Effector memory CD4-positive, alpha-beta T cell (primary cell): ENCODE measurements at regions not wholly inside any gene's neighbourhood (a gene's known extent, or its start where the extent isn't known, plus 50 kb on each side); places are given as distances from the start of the nearest gene placed in this dataset.
"Not testable (repeated sequence)": the region's sequence is repeated elsewhere in the genome, so short reads cannot be mapped to it uniquely, and the experiment has no call there.

Source experiments
- DNase-seq, 3 donors: peaks; one replicate each; pipeline ENCODE4 v3.0.0-alpha.2; 2020
- H3K27ac ChIP-seq: 2 replicates; pipeline ENCODE4 v1.7.0; 2013; ENCODE audit warnings: mild to moderate bottlenecking, low read length, moderate library complexity; ENCODE audit not compliant: insufficient read depth, poor library complexity, severe bottlenecking
- H3K27me3 ChIP-seq: replicated peaks from 2 replicates; pipeline ENCODE4 v1.7.0; 2013; ENCODE audit warnings: mild to moderate bottlenecking, low read length; ENCODE audit not compliant: insufficient read depth, control insufficient read depth, poor library complexity, severe bottlenecking
- H3K36me3 ChIP-seq: 2 replicates; pipeline ENCODE4 v1.7.0; 2013; ENCODE audit warnings: mild to moderate bottlenecking, low read length, moderate library complexity; ENCODE audit not compliant: control insufficient read depth, insufficient read depth
- H3K4me1 ChIP-seq: 2 replicates; pipeline ENCODE4 v1.7.0; 2013; ENCODE audit warnings: low read length, mild to moderate bottlenecking; ENCODE audit not compliant: control insufficient read depth, insufficient read depth, poor library complexity, severe bottlenecking
- H3K4me3 ChIP-seq: 2 replicates; pipeline ENCODE4 v1.7.0; 2013; ENCODE audit warnings: low read length, low read depth, mild to moderate bottlenecking; ENCODE audit not compliant: insufficient read depth, poor library complexity, severe bottlenecking
- H3K9me3 ChIP-seq: 2 replicates; pipeline ENCODE4 v1.7.0; 2013; ENCODE audit warnings: mild to moderate bottlenecking, low read length, moderate library complexity; ENCODE audit not compliant: control insufficient read depth

GRCh38 chr9:90521811-90522570 lies 120.6 kb downstream of the DIRAS2 start:
- DNase-seq, result no peak
- Histone ChIP-seq H3K27ac (no peak overlapping the region), H3K4me3 (no peak overlapping the region), H3K4me1 (no peaks in the 10 kb centered on the region), H3K27me3 (no peaks in the 10 kb centered on the region), H3K36me3 (no peaks in the 10 kb centered on the region), H3K9me3 (no peaks in the 10 kb centered on the region)

DNA sequence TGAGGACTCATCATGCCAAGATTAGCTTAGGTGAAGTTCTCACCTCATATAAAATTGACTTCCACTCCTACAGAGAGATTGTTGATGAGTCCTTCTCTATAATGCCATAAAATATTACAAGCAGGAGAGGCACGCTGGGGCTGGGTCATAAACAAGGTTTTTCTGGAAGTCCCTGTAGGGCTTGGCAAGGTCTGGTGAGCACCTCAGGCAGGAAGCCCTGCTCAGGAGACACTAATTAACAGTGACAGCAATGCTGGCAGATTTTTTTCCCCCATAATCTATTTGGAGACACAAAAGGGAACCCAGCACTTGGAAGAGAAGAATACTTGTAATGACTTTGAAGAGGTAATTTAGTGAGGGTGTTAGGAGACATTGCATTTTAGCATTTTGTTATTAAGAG lies 118.7 kb downstream of the DIRAS2 start:
- DNase-seq, result no peak
- H3K4me3 ChIP-seq, result no peak overlapping the region
- no peaks in the 10 kb centered on the region for H3K36me3 ChIP-seq
- H3K9me3 ChIP-seq, result no peaks in the 10 kb centered on the region
- no peak overlapping the region for H3K27ac ChIP-seq
- H3K4me1 ChIP-seq, result no peaks in the 10 kb centered on the region
- H3K27me3 ChIP-seq, result no peaks in the 10 kb centered on the region

DNA sequence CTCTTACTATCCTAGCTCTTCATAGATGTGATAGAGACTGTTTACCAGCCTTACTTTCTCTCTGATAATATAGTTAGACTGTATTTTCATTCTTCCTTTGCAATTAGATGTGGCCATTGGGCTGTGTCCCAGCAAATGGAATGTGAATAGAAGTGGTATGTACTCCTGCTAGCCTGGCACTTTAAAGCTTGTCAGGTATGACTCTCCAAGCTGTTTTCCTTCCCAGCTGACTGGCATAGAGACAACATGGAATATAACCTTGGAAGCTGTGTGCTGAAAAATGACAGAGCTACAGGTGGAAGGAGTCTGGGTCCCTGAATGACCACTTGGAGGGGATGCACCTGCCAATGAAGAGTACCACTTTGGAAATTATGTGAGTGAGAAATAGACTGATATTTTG lies 116.2 kb downstream of the DIRAS2 start:
- Histone ChIP-seq H3K4me3 (no peak overlapping the region), H3K27ac (no peak overlapping the region), H3K4me1 (no peaks in the 10 kb centered on the region), H3K27me3 (no peaks in the 10 kb centered on the region), H3K9me3 (no peaks in the 10 kb centered on the region), H3K36me3 (no peaks in the 10 kb centered on the region)
- no peak for DNase-seq

DNA sequence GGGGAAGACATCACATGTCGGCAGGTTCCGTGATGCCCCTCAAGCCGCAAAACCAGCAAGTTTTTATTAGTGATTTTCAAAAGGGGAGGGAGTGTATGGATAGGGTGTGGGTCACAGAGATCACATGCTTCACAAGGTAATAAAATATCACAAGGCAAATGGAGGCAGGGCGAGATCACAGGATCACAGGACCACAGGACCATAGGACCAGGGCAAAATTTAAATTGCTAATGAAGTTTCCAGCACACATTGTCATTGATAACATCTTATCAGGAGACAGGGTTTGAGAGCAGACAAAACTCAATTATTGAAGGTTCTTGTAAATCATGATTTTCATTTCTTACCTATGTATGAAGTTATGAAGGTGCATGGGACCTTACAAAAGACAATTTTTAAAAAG lies 106.5 kb downstream of the DIRAS2 start:
- H3K27me3 ChIP-seq, H3K4me1 ChIP-seq, DNase-seq, H3K27ac ChIP-seq, H3K9me3 ChIP-seq, H3K4me3 ChIP-seq, H3K36me3 ChIP-seq: not testable (repeated sequence)

- Histone ChIP-seq H3K36me3 (no peaks in the 10 kb centered on the region), H3K9me3 (no peaks in the 10 kb centered on the region), H3K27ac (no peak overlapping the region), H3K27me3 (no peaks in the 10 kb centered on the region), H3K4me1 (no peaks in the 10 kb centered on the region), H3K4me3 (no peak overlapping the region)
- no peak for DNase-seq
Measured at GRCh38 chr9:90538566-90538965, 104.1 kb downstream of the DIRAS2 start.

GRCh38 chr9:90539286-90539685 lies 103.3 kb downstream of the DIRAS2 start:
- Histone ChIP-seq H3K4me1 (no peaks in the 10 kb centered on the region), H3K36me3 (no peaks in the 10 kb centered on the region), H3K9me3 (no peaks in the 10 kb centered on the region), H3K27ac (no peak overlapping the region), H3K4me3 (no peak overlapping the region), H3K27me3 (no peaks in the 10 kb centered on the region)
- no peak for DNase-seq

GRCh38 chr9:90540734-90541133 lies 101.9 kb downstream of the DIRAS2 start:
- Histone ChIP-seq H3K36me3 (no peaks in the 10 kb centered on the region), H3K4me1 (no peaks in the 10 kb centered on the region), H3K27ac (no peak overlapping the region), H3K27me3 (no peaks in the 10 kb centered on the region), H3K4me3 (no peak overlapping the region), H3K9me3 (no peaks in the 10 kb centered on the region)
- no peak for DNase-seq

- Histone ChIP-seq H3K36me3 (no peaks in the 10 kb centered on the region), H3K4me3 (no peak overlapping the region), H3K27me3 (no peaks in the 10 kb centered on the region), H3K4me1 (no peaks in the 10 kb centered on the region), H3K9me3 (no peaks in the 10 kb centered on the region), H3K27ac (no peak overlapping the region)
- no peak for DNase-seq
Measured at GRCh38 chr9:90544488-90544887, 98.1 kb downstream of the DIRAS2 start.

DNA sequence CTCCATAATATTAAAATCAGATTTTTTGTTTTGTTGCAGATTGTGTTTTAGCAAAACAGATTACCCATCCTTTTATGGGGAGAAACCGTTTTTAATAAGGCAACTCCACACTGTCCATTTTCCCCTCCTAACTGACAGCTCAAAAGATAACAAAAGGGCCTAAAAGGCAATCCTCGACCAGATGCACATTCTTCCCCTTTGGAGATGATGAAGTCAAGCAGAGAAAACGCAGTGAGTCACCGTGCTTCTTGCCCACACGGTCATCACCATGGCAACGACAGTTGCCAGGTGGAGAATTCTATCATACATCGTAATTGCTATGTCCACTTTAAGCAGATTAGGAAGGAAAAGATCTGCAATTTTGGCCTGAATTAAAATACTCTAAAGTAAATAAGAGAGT lies 96.4 kb downstream of the DIRAS2 start:
- Histone ChIP-seq H3K9me3 (no peaks in the 10 kb centered on the region), H3K36me3 (no peaks in the 10 kb centered on the region), H3K27me3 (no peaks in the 10 kb centered on the region), H3K4me1 (no peaks in the 10 kb centered on the region), H3K27ac (no peak overlapping the region), H3K4me3 (no peak overlapping the region)
- DNase-seq, result no peak

DNA sequence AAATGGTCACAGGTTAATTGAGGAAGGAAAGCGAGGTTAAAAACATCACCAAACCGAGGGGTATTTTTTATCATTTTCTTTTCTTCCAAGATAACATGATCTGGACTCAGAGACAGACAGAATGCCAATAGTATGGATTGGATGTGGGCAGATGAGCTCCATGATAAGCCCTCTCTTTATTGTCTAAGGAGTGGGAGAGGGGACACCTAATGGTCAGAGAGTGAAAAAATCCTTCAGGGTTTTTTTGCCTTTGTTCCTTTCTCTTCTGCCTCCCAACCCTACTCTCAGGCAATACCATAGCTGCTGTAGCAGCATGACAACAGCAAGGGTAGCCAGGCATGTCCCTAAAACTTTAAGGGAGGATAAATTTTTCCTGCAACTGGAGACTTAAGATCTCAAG lies 94.7 kb downstream of the DIRAS2 start:
- H3K4me1 ChIP-seq, result no peaks in the 10 kb centered on the region
- no peak for DNase-seq
- H3K27ac ChIP-seq, result no peak overlapping the region
- no peaks in the 10 kb centered on the region for H3K36me3 ChIP-seq
- H3K4me3 ChIP-seq, result no peak overlapping the region
- H3K9me3 ChIP-seq, result no peaks in the 10 kb centered on the region
- no peaks in the 10 kb centered on the region for H3K27me3 ChIP-seq
